Eye (tissue), 1 donor: ENCODE measurements at regions not wholly inside any gene's neighbourhood (a gene's known extent, or its start where the extent isn't known, plus 50 kb on each side); places are given as distances from the start of the nearest gene placed in this dataset.

Source experiments
- DNase-seq: peaks from one replicate; pipeline ENCODE4 v3.0.0-alpha.2; 2015

- DNase-seq = no peak
Observed at GRCh38 chr5:98993512-98993911, 64.7 kb upstream of the CHD1 start.

- no peak for DNase-seq
Observed at GRCh38 chr5:98992552-98992951, 63.7 kb upstream of the CHD1 start.

- DNase-seq = peak; percentile 11
Observed at GRCh38 chr5:98989727-98990126, 60.9 kb upstream of the CHD1 start.

GRCh38 chr5:98986587-98986986, 57.8 kb upstream of the CHD1 start:
- DNase-seq = no peak

GRCh38 chr5:98982880-98983279, 54.1 kb upstream of the CHD1 start:
- no peak for DNase-seq
